ENCODE measurements at regions not wholly inside any gene's neighbourhood (a gene's known extent, or its start where the extent isn't known, plus 50 kb on each side); places are given as distances from the start of the nearest gene placed in this dataset.
"Not testable (repeated sequence)": the region's sequence is repeated elsewhere in the genome, so short reads cannot be mapped to it uniquely, and the experiment has no call there.

DNA sequence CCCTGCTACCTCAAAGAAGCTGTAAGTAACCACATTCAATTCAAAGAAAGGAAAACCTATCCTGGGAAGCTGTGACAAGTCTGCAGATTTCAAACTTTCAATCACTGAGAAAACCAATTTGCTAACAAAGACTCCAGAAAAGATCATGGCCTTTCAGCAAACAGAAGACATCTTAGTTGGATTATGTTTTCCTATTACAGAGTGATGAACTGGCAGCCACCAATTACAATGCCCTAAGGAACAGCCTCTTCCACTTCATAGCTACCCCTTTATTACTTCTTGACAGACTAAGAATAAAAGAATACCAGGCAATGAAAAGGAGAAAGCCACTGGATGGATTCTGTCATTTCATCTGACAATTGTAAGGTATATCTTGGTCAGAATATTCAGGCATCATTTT, 128.2 kb upstream of the RASEF start:
- FAIRE-seq (no peak), DNase-seq (ENCODE audit: insufficient read length, low spot score) (no peak)
- no peak for TF ChIP-seq TAF1 (IDR thresholded peaks at IDR 0.05; ENCODE audit: low read depth, low read length)
- TF ChIP-seq SPI1 (IDR thresholded peaks at IDR 0.05; ENCODE audit: low read depth, low read length), result no peak
- no peak for TF ChIP-seq POLR2AphosphoS5 (IDR thresholded peaks at IDR 0.05; ENCODE audit: low read depth, low read length)
- TF ChIP-seq PAX5 (IDR thresholded peaks at IDR 0.05; ENCODE audit: insufficient read depth, low read length, severe bottlenecking), result no peak
- TF ChIP-seq POLR2A (IDR thresholded peaks at IDR 0.05; ENCODE audit: low read depth, low read length), result no peak
- TF ChIP-seq POU2F2 (IDR thresholded peaks at IDR 0.05; ENCODE audit: low read depth, low read length), result no peak

- FAIRE-seq; DNase-seq (ENCODE audit: insufficient read length, low spot score): not testable (repeated sequence)
Measured at GRCh38 chr9:83189026-83189425, 126.1 kb upstream of the RASEF start.

DNA sequence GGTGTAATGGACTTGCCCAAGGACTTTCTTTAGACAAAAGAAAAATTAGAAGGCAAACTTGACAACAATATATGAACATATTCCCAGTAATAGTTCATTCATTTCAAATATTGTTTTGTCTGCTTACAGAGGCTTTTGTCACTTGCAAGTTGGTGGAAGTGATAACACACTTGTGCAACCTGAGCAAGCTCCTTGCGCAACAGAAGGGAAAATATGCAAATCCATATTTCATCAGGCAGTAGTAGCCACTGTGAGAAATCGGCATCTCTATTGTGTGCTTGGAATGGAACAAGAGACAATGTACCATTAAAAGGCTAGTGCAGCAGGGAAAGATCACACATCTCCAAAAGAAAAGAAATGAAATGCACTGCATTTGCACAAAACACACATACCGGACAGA, 125.3 kb upstream of the RASEF start:
- TF ChIP-seq TAF1 (IDR thresholded peaks at IDR 0.05; ENCODE audit: low read depth, low read length), result no peak
- no peak for TF ChIP-seq POU2F2 (IDR thresholded peaks at IDR 0.05; ENCODE audit: low read depth, low read length)
- no peak for TF ChIP-seq SPI1 (IDR thresholded peaks at IDR 0.05; ENCODE audit: low read depth, low read length)
- TF ChIP-seq POLR2A (IDR thresholded peaks at IDR 0.05; ENCODE audit: low read depth, low read length), result no peak
- no peak for TF ChIP-seq PAX5 (IDR thresholded peaks at IDR 0.05; ENCODE audit: insufficient read depth, low read length, severe bottlenecking)
- no peak for TF ChIP-seq POLR2AphosphoS5 (IDR thresholded peaks at IDR 0.05; ENCODE audit: low read depth, low read length)
- DNase-seq (ENCODE audit: insufficient read length, low spot score) (no peak), FAIRE-seq (no peak)

GRCh38 chr9:83186155-83186737, 123.3 kb upstream of the RASEF start:
- FAIRE-seq, result no peak
- no peak for DNase-seq (ENCODE audit: insufficient read length, low spot score)
- no peak for TF ChIP-seq SPI1 (IDR thresholded peaks at IDR 0.05; ENCODE audit: low read depth, low read length)
- no peak for TF ChIP-seq POLR2AphosphoS5 (IDR thresholded peaks at IDR 0.05; ENCODE audit: low read depth, low read length)
- TF ChIP-seq POLR2A (IDR thresholded peaks at IDR 0.05; ENCODE audit: low read depth, low read length), result no peak
- no peak for TF ChIP-seq POU2F2 (IDR thresholded peaks at IDR 0.05; ENCODE audit: low read depth, low read length)
- no peak for TF ChIP-seq PAX5 (IDR thresholded peaks at IDR 0.05; ENCODE audit: insufficient read depth, low read length, severe bottlenecking)
- no peak for TF ChIP-seq TAF1 (IDR thresholded peaks at IDR 0.05; ENCODE audit: low read depth, low read length)

GRCh38 chr9:83185488-83186154, 122.7 kb upstream of the RASEF start:
- DNase-seq (ENCODE audit: insufficient read length, low spot score) (no peak), FAIRE-seq (no peak)
- no peak for TF ChIP-seq TAF1 (IDR thresholded peaks at IDR 0.05; ENCODE audit: low read depth, low read length)
- no peak for TF ChIP-seq PAX5 (IDR thresholded peaks at IDR 0.05; ENCODE audit: insufficient read depth, low read length, severe bottlenecking)
- no peak for TF ChIP-seq POLR2A (IDR thresholded peaks at IDR 0.05; ENCODE audit: low read depth, low read length)
- TF ChIP-seq SPI1 (IDR thresholded peaks at IDR 0.05; ENCODE audit: low read depth, low read length), result no peak
- no peak for TF ChIP-seq POU2F2 (IDR thresholded peaks at IDR 0.05; ENCODE audit: low read depth, low read length)
- TF ChIP-seq POLR2AphosphoS5 (IDR thresholded peaks at IDR 0.05; ENCODE audit: low read depth, low read length), result no peak

GRCh38 chr9:83183621-83184020, 120.7 kb upstream of the RASEF start:
- no peak for DNase-seq (ENCODE audit: insufficient read length, low spot score)
- TF ChIP-seq PAX5 (IDR thresholded peaks at IDR 0.05; ENCODE audit: insufficient read depth, low read length, severe bottlenecking), result no peak
- no peak for TF ChIP-seq TAF1 (IDR thresholded peaks at IDR 0.05; ENCODE audit: low read depth, low read length)
- no peak for TF ChIP-seq POLR2AphosphoS5 (IDR thresholded peaks at IDR 0.05; ENCODE audit: low read depth, low read length)
- TF ChIP-seq SPI1 (IDR thresholded peaks at IDR 0.05; ENCODE audit: low read depth, low read length), result no peak
- no peak for TF ChIP-seq POU2F2 (IDR thresholded peaks at IDR 0.05; ENCODE audit: low read depth, low read length)
- no peak for TF ChIP-seq POLR2A (IDR thresholded peaks at IDR 0.05; ENCODE audit: low read depth, low read length)
- no peak for FAIRE-seq

DNA sequence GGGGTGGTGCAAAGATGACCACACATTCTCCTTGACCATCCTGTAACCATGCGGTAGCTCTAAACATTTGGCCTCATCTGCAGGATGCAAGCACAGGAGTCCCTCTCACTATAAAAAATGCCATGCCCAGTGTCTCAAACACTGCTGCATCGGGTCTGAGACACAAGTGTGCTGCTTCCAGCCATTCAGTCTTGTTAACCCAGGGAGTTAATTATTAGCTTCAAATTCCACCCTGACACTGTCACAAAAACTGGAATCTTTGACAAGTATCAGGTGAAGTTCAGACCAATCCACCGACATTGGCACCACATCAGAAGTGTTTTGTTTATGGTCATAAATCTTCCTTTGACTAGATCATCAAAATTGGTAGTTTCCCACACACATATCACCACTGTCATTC, 119.1 kb upstream of the RASEF start:
- FAIRE-seq, result no peak
- DNase-seq (ENCODE audit: insufficient read length, low spot score), result no peak
- TF ChIP-seq PAX5 (IDR thresholded peaks at IDR 0.05; ENCODE audit: insufficient read depth, low read length, severe bottlenecking), result no peak
- no peak for TF ChIP-seq POLR2A (IDR thresholded peaks at IDR 0.05; ENCODE audit: low read depth, low read length)
- TF ChIP-seq POLR2AphosphoS5 (IDR thresholded peaks at IDR 0.05; ENCODE audit: low read depth, low read length), result no peak
- no peak for TF ChIP-seq TAF1 (IDR thresholded peaks at IDR 0.05; ENCODE audit: low read depth, low read length)
- no peak for TF ChIP-seq POU2F2 (IDR thresholded peaks at IDR 0.05; ENCODE audit: low read depth, low read length)

GRCh38 chr9:83178717-83179116, 115.8 kb upstream of the RASEF start:
- no peak for DNase-seq (ENCODE audit: insufficient read length, low spot score)
- no peak for FAIRE-seq
- TF ChIP-seq PAX5 (IDR thresholded peaks at IDR 0.05; ENCODE audit: insufficient read depth, low read length, severe bottlenecking) (no peak), TAF1 (IDR thresholded peaks at IDR 0.05; ENCODE audit: low read depth, low read length) (no peak), POLR2A (IDR thresholded peaks at IDR 0.05; ENCODE audit: low read depth, low read length) (no peak), SPI1 (IDR thresholded peaks at IDR 0.05; ENCODE audit: low read depth, low read length) (no peak), POLR2AphosphoS5 (IDR thresholded peaks at IDR 0.05; ENCODE audit: low read depth, low read length) (no peak), POU2F2 (IDR thresholded peaks at IDR 0.05; ENCODE audit: low read depth, low read length) (no peak)

GRCh38 chr9:83177747-83178146, 114.8 kb upstream of the RASEF start:
- DNase-seq (ENCODE audit: insufficient read length, low spot score) (no peak), FAIRE-seq (no peak)
- no peak for TF ChIP-seq POLR2AphosphoS5 (IDR thresholded peaks at IDR 0.05; ENCODE audit: low read depth, low read length)
- no peak for TF ChIP-seq TAF1 (IDR thresholded peaks at IDR 0.05; ENCODE audit: low read depth, low read length)
- no peak for TF ChIP-seq PAX5 (IDR thresholded peaks at IDR 0.05; ENCODE audit: insufficient read depth, low read length, severe bottlenecking)
- TF ChIP-seq POU2F2 (IDR thresholded peaks at IDR 0.05; ENCODE audit: low read depth, low read length), result no peak
- no peak for TF ChIP-seq SPI1 (IDR thresholded peaks at IDR 0.05; ENCODE audit: low read depth, low read length)
- TF ChIP-seq POLR2A (IDR thresholded peaks at IDR 0.05; ENCODE audit: low read depth, low read length), result no peak

DNA sequence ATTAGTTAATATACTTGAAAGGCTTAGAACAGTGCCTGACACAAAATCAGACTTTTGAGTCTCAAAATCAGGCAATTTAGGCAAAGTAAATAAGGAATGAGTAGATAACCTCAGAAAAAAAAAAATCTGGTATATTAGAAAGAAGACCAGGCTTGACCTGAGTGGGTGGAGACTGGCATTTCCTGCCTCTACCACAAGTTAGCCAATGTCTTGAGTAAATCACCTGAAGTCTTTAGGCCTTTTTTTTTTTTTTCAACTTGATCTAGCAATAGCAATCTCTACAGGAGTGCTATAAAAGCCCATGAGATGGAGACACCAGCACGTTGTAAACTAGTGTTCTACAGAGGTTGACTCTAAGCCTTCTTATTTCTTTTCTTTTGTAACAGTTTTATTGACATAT, 104.2 kb upstream of the RASEF start:
- DNase-seq (ENCODE audit: insufficient read length, low spot score) (no peak), FAIRE-seq (no peak)
- TF ChIP-seq POLR2AphosphoS5 (IDR thresholded peaks at IDR 0.05; ENCODE audit: low read depth, low read length), result no peak
